ENCODE measurements at regions not wholly inside any gene's neighbourhood (a gene's known extent, or its start where the extent isn't known, plus 50 kb on each side); places are given as distances from the start of the nearest gene placed in this dataset.
A peak's percentile ranks its signal among the peaks of the same experiment; 100 is the strongest.

DNA sequence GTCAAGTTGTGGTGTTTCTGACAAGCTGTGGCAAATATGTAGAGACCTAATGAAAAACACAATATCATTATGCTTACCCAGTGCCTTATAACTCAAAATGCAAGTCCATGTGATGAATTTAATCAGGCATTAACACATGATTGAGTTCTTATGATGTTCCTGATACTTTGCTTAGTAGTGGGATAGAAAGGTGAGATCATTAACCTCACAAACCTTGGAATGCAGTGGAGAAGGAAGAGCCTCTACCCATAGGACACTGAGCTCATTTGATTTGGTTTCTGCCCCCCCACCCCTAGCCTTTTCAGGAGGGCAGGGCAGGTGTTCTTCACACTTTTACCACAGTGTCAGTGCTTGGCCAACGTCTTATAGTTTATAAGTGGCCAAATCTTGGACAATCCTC lies 683.6 kb upstream of the CPEB2 start:
- no peak overlapping the region for H3K9ac ChIP-seq (ENCODE audit: low read length)
- no peaks in the 10 kb centered on the region for H3K36me3 ChIP-seq (ENCODE audit: control insufficient read depth, insufficient read depth, low read length, severe bottlenecking)
- H3K4me3 ChIP-seq (ENCODE audit: low read length), result no peak overlapping the region
- H3K27me3 ChIP-seq (replicated peaks; ENCODE audit: control insufficient read depth, insufficient read depth, low read length), result no peaks in the 10 kb centered on the region
- peaks cover 5% of the 10 kb centered on the region for H3K9me3 ChIP-seq (ENCODE audit: control insufficient read depth, low read length)
- no peaks in the 10 kb centered on the region for H3K4me1 ChIP-seq (ENCODE audit: control insufficient read depth, insufficient read depth, low read length)
- no peak for DNase-seq (ENCODE audit: low read depth)

DNA sequence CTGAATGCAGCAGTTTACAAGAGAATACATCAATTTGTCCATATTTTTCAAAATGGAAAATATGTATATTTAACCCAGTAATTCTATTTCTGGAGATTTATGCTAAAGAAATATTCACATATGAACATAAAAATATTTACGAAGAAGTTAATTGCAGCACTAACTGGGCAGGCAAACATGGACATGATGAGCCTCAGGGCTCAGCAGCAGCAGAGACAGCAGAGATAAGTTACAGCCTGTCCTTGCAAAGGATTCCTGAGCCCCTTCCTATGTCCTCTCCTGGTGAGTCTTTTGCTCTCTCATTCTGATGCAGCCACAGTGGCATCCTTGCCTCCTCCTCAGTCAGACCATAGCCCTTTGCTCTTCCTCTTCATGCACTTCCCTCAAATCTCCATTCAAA lies 680.6 kb upstream of the CPEB2 start:
- no peaks in the 10 kb centered on the region for H3K4me1 ChIP-seq (ENCODE audit: control insufficient read depth, insufficient read depth, low read length)
- no peak overlapping the region for H3K4me3 ChIP-seq (ENCODE audit: low read length)
- peaks cover 13% of the 10 kb centered on the region for H3K9me3 ChIP-seq (ENCODE audit: control insufficient read depth, low read length)
- H3K9ac ChIP-seq (ENCODE audit: low read length), result no peak overlapping the region
- no peaks in the 10 kb centered on the region for H3K27me3 ChIP-seq (replicated peaks; ENCODE audit: control insufficient read depth, insufficient read depth, low read length)
- DNase-seq (ENCODE audit: low read depth), result no peak
- H3K36me3 ChIP-seq (ENCODE audit: control insufficient read depth, insufficient read depth, low read length, severe bottlenecking), result no peaks in the 10 kb centered on the region

DNA sequence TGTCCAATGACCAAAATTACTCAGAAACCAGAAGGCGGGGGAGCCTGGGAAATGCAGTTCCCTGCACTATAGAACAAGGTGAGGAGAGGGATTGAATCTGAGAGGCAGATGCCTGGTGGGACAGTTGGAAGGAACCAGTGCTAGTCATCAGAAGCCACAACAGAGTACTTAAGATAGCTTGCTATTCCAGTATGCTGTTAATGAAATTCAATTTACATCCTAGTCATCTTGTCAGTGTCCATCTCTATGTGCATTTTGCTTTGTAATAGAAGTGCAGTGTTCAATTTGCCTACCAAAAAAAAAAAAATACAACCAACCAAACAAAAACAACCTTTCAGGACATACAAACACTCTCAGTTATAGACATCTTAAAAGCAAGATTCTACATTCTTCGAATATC lies 679.1 kb upstream of the CPEB2 start:
- Histone ChIP-seq H3K27me3 (replicated peaks; ENCODE audit: control insufficient read depth, insufficient read depth, low read length) (no peaks in the 10 kb centered on the region), H3K4me1 (ENCODE audit: control insufficient read depth, insufficient read depth, low read length) (no peaks in the 10 kb centered on the region), H3K36me3 (ENCODE audit: control insufficient read depth, insufficient read depth, low read length, severe bottlenecking) (no peaks in the 10 kb centered on the region), H3K9me3 (ENCODE audit: control insufficient read depth, low read length) (peaks cover 13% of the 10 kb centered on the region), H3K4me3 (ENCODE audit: low read length) (no peak overlapping the region), H3K9ac (ENCODE audit: low read length) (no peak overlapping the region)
- no peak for DNase-seq (ENCODE audit: low read depth)

DNA sequence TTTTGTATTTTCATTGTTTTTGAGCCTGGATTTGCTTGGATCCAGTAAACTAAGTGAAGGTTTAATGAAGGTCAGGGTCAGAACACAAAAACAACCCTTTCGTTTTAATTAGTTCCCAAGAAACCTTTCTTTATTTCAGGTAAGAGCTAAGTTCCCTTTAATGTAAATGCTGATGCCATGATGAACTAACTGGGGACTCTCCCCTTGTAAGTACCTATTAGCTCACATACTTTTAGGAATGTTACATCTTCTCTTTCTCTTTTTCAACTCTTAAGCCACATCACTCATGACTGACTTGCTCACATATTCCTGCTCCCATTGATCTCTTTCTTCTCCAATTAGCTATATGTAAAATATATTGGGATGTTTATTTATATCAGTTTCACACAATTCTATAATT lies 673.1 kb upstream of the CPEB2 start:
- H3K36me3 ChIP-seq (ENCODE audit: control insufficient read depth, insufficient read depth, low read length, severe bottlenecking), result no peaks in the 10 kb centered on the region
- H3K27me3 ChIP-seq (replicated peaks; ENCODE audit: control insufficient read depth, insufficient read depth, low read length), result no peaks in the 10 kb centered on the region
- H3K4me1 ChIP-seq (ENCODE audit: control insufficient read depth, insufficient read depth, low read length), result no peaks in the 10 kb centered on the region
- DNase-seq (ENCODE audit: low read depth), result no peak
- no peak overlapping the region for H3K9ac ChIP-seq (ENCODE audit: low read length)
- peaks cover 8% of the 10 kb centered on the region for H3K9me3 ChIP-seq (ENCODE audit: control insufficient read depth, low read length)
- H3K4me3 ChIP-seq (ENCODE audit: low read length), result no peak overlapping the region

DNA sequence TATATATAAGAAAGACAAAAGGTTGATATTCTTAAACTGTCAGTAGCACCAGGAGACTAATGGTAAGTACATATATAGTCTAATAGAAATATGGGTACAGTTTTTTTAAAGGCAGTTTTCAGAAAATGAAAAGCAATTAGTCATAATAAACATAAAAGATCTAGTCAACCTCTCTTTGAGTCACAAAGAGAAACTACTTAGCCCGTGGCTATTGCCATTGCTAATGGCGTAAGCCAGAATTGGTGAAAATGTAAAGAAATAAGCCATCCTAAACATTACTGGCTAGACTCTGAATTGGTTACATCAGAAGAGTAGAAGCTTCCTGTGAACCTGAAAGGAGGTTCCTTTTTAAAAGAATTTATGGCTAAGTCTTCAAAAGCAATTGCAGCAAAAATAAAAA lies 668.7 kb upstream of the CPEB2 start:
- H3K4me1 ChIP-seq (ENCODE audit: control insufficient read depth, insufficient read depth, low read length), result no peaks in the 10 kb centered on the region
- H3K4me3 ChIP-seq (ENCODE audit: low read length), result no peak overlapping the region
- no peaks in the 10 kb centered on the region for H3K9me3 ChIP-seq (ENCODE audit: control insufficient read depth, low read length)
- no peaks in the 10 kb centered on the region for H3K36me3 ChIP-seq (ENCODE audit: control insufficient read depth, insufficient read depth, low read length, severe bottlenecking)
- no peaks in the 10 kb centered on the region for H3K27me3 ChIP-seq (replicated peaks; ENCODE audit: control insufficient read depth, insufficient read depth, low read length)
- DNase-seq (ENCODE audit: low read depth), result no peak
- no peak overlapping the region for H3K9ac ChIP-seq (ENCODE audit: low read length)

DNA sequence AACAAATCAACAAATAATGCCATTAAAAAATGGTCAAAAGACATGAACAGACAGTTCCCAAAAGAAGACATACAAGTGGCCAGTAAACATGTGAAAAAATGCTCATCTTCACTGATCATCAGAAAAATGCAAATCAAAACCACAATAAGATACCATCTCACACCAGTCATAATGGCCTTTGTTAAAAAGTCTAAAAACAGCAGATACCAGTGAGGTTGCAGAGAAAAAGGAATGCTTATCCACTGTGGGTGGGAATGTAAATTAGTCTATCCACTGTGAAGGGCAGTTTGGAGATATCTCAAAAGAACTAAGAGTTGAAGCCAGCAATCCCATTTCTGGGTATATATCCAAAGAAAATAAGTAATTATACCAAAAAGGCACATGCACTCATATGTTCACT lies 668.1 kb upstream of the CPEB2 start:
- Histone ChIP-seq H3K9ac (ENCODE audit: low read length) (no peak overlapping the region), H3K4me3 (ENCODE audit: low read length) (no peak overlapping the region), H3K27me3 (replicated peaks; ENCODE audit: control insufficient read depth, insufficient read depth, low read length) (no peaks in the 10 kb centered on the region), H3K9me3 (ENCODE audit: control insufficient read depth, low read length) (no peaks in the 10 kb centered on the region), H3K4me1 (ENCODE audit: control insufficient read depth, insufficient read depth, low read length) (no peaks in the 10 kb centered on the region), H3K36me3 (ENCODE audit: control insufficient read depth, insufficient read depth, low read length, severe bottlenecking) (no peaks in the 10 kb centered on the region)
- DNase-seq (ENCODE audit: low read depth), result no peak

DNA sequence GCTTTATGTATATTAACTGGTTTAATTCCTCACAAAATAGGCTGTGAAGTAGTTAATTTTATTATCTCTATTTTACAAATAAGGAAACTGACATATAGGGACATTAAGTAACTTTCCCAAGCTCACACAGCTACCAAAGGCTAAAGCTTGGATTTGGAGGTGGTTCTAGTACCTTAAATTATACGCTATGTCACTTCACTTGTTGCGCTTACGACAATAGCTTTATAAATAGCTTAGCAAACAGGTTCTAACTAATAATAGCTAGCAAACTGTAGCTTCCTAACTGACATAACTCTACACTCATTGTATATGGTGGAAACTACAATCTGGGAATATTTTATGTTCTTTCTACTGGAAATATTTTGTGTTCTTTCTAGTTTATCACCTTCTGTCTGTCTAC lies 666.4 kb upstream of the CPEB2 start:
- no peak for DNase-seq (ENCODE audit: low read depth)
- Histone ChIP-seq H3K4me3 (ENCODE audit: low read length) (no peak overlapping the region), H3K9ac (ENCODE audit: low read length) (no peak overlapping the region), H3K9me3 (ENCODE audit: control insufficient read depth, low read length) (no peaks in the 10 kb centered on the region), H3K36me3 (ENCODE audit: control insufficient read depth, insufficient read depth, low read length, severe bottlenecking) (no peaks in the 10 kb centered on the region), H3K27me3 (replicated peaks; ENCODE audit: control insufficient read depth, insufficient read depth, low read length) (peaks cover 4% of the 10 kb centered on the region), H3K4me1 (ENCODE audit: control insufficient read depth, insufficient read depth, low read length) (no peaks in the 10 kb centered on the region)

DNA sequence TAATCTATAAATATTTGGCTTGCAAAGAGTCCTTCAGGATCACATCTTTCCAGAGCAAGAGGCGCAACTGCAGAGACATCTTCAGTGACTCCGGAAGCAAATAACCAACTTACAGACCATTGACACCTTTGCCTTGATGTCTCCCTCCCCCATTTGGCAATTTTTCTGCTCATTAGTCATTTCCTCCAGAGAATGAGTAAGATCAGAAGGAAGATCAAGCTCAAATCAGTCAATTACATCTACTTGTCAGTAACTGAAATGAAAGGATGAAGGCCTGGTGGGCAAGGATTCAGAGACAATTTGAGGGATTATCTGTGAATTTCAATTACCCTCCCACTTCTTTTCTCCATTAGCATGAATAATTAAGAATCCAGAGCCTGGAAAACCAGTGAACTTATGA lies 665.6 kb upstream of the CPEB2 start:
- peaks cover 4% of the 10 kb centered on the region for H3K27me3 ChIP-seq (replicated peaks; ENCODE audit: control insufficient read depth, insufficient read depth, low read length)
- H3K36me3 ChIP-seq (ENCODE audit: control insufficient read depth, insufficient read depth, low read length, severe bottlenecking), result no peaks in the 10 kb centered on the region
- H3K4me3 ChIP-seq (ENCODE audit: low read length), result no peak overlapping the region
- DNase-seq (ENCODE audit: low read depth), result no peak
- H3K9me3 ChIP-seq (ENCODE audit: control insufficient read depth, low read length), result no peaks in the 10 kb centered on the region
- no peaks in the 10 kb centered on the region for H3K4me1 ChIP-seq (ENCODE audit: control insufficient read depth, insufficient read depth, low read length)
- no peak overlapping the region for H3K9ac ChIP-seq (ENCODE audit: low read length)

DNA sequence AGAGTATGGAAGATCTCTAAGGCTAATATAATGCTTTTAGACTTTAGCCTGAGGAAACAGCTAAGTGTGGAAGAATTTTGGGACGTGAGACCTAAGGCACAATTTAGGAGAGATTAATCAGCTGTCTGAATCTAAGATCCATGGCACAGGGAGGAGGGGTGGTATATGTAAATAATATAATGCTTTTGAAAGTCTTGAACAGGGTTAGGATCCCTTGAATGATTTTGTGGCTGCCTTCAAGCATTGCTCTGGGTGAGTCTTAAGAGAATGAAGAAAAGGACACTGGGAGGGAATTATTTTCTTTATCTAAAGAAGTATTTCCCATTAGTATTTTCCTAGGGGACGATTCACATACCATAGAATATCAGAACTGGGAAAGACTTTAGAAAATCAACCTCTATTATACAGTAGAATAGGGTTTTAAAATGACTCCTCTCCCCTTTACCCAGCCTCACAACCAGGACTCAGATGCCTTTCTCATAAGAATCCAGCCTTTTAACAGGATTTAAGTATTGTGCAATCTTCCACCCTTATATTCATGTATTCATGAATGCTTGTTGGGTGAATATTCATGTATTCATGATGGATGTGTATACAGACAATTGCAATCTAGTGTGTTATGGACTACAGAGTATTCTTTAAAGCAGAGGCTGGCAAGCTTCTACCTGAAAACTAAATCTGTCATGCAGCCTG lies 664.2 kb upstream of the CPEB2 start:
- Histone ChIP-seq H3K27me3 (replicated peaks; ENCODE audit: control insufficient read depth, insufficient read depth, low read length) (peaks cover 4% of the 10 kb centered on the region), H3K9me3 (ENCODE audit: control insufficient read depth, low read length) (no peaks in the 10 kb centered on the region), H3K4me1 (ENCODE audit: control insufficient read depth, insufficient read depth, low read length) (no peaks in the 10 kb centered on the region), H3K36me3 (ENCODE audit: control insufficient read depth, insufficient read depth, low read length, severe bottlenecking) (no peaks in the 10 kb centered on the region), H3K9ac (ENCODE audit: low read length) (no peak overlapping the region), H3K4me3 (ENCODE audit: low read length) (no peak overlapping the region)
- peak; percentile 60 for DNase-seq (ENCODE audit: low read depth)

DNA sequence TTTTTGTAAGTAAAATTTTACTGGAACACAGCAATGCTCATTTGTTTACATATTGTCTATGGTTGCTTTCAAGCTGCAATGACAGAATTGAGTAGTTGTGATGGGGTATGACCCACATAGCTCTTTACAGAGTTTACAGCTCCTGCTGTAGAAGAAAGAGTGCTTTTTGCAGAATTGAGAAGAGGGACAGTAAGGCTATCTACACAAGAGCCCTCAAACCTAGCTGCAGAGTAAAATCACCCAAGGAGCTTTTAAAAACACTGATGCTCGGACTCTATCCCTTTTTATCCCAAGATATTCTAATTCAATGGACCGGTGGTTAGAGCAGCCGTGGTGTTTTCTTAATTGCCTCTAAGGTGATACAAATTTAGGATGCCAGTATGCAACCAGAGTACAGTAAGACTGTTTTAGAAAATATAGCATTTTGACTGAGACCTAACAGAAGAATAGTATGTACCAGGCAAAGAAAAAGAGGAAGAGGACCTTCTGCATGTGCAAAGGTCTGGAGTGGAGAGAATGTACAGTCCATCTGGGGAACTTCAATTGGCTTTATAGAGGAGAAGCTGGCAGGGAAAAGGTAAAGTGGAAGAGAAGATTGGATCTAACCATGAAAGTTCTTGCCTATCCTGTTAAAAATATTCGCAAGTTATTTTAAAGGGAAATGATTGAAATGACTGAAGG lies 663.6 kb upstream of the CPEB2 start:
- Histone ChIP-seq H3K9ac (ENCODE audit: low read length) (no peak overlapping the region), H3K36me3 (ENCODE audit: control insufficient read depth, insufficient read depth, low read length, severe bottlenecking) (no peaks in the 10 kb centered on the region), H3K9me3 (ENCODE audit: control insufficient read depth, low read length) (no peaks in the 10 kb centered on the region), H3K4me1 (ENCODE audit: control insufficient read depth, insufficient read depth, low read length) (no peaks in the 10 kb centered on the region), H3K4me3 (ENCODE audit: low read length) (no peak overlapping the region), H3K27me3 (replicated peaks; ENCODE audit: control insufficient read depth, insufficient read depth, low read length) (peaks cover 4% of the 10 kb centered on the region)
- DNase-seq (ENCODE audit: low read depth), result no peak

DNA sequence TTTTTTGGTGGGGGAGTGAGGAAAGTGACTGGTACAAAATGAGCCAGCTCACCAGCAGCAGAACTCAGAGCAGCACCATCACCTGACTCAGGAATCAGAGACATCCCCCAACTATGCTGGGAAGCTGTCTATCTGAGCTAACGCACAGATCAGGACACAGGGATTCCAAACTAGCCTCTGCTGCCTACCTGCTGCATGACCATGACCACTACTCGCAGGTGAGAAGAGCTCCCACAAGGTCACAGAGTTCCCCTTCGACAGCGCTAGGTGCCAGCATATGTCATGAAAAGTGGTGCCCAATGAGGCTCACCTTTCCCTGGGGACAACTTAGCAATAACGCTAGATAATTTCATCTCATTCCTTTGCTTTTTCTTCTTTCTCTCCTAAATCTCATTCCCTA lies 662.6 kb upstream of the CPEB2 start:
- Histone ChIP-seq H3K4me3 (ENCODE audit: low read length) (no peak overlapping the region), H3K36me3 (ENCODE audit: control insufficient read depth, insufficient read depth, low read length, severe bottlenecking) (no peaks in the 10 kb centered on the region), H3K9me3 (ENCODE audit: control insufficient read depth, low read length) (no peaks in the 10 kb centered on the region), H3K4me1 (ENCODE audit: control insufficient read depth, insufficient read depth, low read length) (no peaks in the 10 kb centered on the region), H3K9ac (ENCODE audit: low read length) (no peak overlapping the region), H3K27me3 (replicated peaks; ENCODE audit: control insufficient read depth, insufficient read depth, low read length) (peaks cover 4% of the 10 kb centered on the region)
- DNase-seq (ENCODE audit: low read depth), result no peak

DNA sequence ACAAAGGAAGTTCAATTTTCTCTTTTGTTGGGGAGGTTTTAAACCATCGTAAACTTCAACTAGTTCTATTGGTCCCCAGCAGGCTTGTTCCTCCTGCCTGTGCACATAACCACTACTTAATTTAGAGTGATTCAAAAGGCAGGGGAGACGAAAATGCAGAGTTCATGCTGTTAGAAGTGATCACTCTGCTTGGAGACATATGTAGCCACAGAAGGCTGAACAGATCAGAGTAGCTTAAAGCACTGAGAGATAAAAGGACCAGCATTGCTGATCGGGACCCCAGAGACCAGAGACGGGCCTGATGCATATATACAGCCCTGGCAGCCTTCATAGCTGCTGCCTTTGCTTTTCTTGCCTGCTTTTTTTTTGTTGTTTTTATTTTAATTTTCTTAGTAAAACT lies 662.0 kb upstream of the CPEB2 start:
- no peak overlapping the region for H3K9ac ChIP-seq (ENCODE audit: low read length)
- peaks cover 4% of the 10 kb centered on the region for H3K27me3 ChIP-seq (replicated peaks; ENCODE audit: control insufficient read depth, insufficient read depth, low read length)

More for the DNA sequence above, 662.0 kb upstream of the CPEB2 start:
- no peaks in the 10 kb centered on the region for H3K36me3 ChIP-seq (ENCODE audit: control insufficient read depth, insufficient read depth, low read length, severe bottlenecking)
- DNase-seq (ENCODE audit: low read depth), result no peak
- H3K4me3 ChIP-seq (ENCODE audit: low read length), result no peak overlapping the region
- peaks cover 4% of the 10 kb centered on the region for H3K4me1 ChIP-seq (ENCODE audit: control insufficient read depth, insufficient read depth, low read length)
- no peaks in the 10 kb centered on the region for H3K9me3 ChIP-seq (ENCODE audit: control insufficient read depth, low read length)
